Right renal pelvis (tissue), 4 donors: ENCODE measurements at regions not wholly inside any gene's neighbourhood (a gene's known extent, or its start where the extent isn't known, plus 50 kb on each side); places are given as distances from the start of the nearest gene placed in this dataset.

Experiments used
- DNase-seq, 4 donors: peaks; one replicate each; pipeline ENCODE4 v3.0.0-alpha.2; 2013; ENCODE audit warnings: low read depth in 4 of 4, low spot score in 3 of 4, missing footprints in 1 of 4

DNA sequence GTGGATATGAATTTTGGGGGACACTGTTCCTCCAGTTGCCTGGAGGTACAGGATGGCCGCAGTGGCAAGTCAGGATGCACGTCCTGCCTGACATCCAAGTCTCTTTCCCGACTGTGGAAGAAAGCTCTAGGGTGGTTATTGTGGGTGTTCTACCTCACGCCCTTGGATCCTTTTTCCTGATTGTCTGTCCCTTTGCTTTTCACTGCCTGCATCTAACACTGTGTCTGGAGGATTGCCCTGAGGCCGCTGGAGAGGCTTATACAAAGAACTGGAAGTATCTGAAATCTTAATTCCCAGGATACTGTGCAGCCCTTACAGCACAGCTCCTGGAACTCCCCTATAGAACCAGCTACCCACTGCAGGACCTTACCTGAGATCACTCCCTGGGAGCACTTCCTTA is 250.5 kb downstream of the TFCP2L1 start:
- DNase-seq, result no peak

DNA sequence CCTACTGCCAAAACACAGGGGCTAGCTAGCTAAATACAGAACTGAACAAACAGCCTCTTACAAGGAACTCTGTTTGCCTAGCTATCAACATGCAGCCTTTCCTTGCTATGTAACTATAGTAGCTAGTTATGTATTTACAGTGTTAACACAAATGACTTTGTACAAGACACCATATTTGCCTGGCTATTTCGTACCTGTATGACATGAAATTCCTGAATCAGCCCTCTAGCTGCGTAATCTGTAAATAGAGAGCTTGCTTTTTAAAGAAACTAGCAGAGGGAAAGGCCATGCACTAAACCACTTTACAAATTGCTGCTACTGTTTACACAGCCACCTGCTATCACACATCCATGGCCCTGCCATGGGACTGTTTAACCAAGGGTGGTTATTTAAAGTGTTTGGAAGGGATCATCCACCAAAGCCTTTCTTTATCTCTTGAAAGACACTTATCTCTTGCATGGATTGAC is 248.7 kb downstream of the TFCP2L1 start:
- no peak for DNase-seq

DNA sequence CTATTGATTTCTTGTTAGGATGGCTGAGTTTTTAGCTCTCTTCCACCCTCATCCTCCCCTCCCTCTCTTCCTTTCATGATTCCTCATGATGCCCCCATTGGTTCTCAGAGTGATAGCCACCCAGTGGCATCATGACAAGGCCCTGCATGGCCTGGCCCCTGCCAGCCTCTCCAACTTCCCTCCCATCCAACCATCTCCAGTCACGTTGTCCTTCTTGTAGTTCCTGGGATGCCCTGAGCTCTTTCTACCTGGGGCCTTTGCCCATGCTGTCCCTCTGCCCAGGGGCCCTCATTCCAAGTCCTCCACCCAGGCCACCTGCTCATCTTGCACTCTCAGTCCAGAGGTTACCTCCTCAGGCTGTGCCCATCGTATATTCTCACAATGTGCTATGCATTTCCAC is 247.5 kb downstream of the TFCP2L1 start:
- no peak for DNase-seq

DNA sequence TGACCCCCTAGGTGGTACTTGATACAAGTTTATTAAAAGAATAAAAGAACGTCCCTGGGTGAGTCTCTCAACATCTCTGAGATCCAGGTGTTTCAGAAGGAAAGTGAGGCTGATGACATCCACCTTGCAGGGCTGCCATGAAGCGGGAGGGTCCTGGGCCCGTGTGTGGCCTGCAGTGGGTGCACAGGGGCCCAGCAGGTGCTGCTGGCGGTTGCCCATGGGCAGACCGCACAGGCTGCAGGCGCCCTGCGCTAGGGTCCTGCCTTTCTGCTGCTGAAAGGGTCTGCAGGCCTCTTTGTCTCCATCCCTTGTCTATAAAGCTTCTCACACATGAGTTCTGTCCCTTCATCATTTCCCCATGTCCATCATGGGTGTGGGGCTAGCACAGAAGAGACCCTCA is 247.0 kb downstream of the TFCP2L1 start:
- DNase-seq, result no peak

DNA sequence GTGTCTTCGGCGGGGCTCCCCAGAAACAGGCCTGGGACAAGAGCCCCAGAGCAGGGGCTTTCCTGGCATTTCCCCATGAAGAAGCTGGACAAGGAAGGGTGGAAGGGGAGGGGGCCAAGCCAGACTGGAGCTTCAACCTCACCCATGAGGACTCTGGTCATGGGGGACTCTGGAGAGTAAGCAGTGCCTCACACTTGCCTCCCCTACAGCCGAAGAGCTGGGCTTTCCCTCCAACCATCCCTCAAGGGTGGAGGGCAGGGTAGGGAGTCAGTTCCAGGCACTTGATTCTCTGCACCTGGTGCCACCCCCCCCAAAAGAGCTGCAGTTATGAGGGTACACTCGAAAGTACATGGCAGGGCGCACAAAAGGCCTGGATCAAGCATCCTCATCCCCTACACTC is 246.6 kb downstream of the TFCP2L1 start:
- no peak for DNase-seq

DNA sequence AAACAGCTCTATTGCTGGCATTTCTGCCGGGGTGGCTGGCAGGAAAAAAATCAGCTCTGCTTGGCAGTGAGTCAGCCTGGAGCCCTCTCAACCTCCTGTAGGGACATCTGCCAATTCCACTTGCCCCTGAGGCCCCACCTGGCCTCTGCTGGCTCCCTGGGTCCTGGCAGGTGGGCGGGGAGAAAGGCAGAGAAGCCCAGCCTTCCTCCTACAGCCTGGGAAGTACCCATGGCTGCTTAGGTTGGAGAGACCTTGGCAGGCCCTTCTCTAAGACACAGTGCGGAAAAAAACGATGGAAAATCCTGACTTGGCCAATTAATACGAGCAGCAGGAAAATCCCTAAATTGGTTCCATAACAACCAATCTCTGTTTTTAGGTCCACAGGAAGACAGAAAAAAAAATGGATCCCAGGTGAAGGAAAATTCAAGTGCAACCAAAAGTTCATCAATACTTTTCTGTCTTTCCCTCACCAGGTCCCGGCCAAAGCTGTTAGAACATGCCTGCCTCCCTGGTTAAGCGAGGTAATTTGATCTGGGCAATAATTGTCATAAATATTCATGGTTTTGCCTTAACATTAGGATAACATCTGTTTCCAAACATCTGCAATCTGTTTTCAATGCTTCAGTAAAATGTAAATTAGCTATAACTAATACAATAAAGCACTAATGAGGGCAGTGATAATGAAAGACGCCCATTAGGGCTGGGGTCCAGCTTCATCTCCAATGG is 245.9 kb downstream of the TFCP2L1 start:
- no peak for DNase-seq

DNA sequence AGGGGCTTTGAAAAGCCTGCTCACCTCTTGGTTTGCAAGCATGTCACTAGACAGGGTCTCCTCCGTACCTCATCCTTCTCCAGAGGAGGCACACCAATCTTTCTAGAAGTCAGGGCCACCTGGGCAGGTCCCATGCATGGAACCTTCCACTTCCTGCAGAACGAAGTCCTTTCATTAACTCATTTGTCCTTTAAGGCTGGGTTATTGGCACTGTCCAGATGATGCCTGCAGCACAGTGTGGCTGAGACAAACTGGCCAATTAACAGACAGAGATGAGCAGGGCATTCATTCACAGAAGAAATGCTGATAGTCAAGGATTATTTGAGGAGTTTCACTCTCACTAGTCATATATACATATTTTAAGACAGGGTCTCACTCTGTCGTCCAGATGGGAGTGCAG is 245.3 kb downstream of the TFCP2L1 start:
- no peak for DNase-seq

DNA sequence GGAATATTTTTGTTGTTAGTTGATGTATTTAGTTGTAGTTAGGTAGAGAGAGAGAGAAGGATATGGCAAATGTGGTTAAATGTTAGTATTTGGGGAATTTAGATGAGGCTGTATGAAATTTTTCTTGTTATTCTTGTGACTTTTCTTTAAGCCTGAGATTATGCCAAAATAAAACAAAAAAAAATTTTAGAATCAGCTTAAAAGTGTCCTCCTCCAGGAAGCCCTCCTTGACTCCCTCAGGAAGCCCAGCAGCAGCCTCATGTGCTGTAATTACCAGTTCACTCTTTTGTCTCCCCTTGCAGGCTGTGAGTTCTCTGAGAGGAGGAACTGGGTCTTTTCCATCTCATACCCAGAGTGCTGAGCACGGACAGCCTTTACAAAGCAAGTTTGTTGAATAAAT is 243.5 kb downstream of the TFCP2L1 start:
- DNase-seq, result no peak

DNA sequence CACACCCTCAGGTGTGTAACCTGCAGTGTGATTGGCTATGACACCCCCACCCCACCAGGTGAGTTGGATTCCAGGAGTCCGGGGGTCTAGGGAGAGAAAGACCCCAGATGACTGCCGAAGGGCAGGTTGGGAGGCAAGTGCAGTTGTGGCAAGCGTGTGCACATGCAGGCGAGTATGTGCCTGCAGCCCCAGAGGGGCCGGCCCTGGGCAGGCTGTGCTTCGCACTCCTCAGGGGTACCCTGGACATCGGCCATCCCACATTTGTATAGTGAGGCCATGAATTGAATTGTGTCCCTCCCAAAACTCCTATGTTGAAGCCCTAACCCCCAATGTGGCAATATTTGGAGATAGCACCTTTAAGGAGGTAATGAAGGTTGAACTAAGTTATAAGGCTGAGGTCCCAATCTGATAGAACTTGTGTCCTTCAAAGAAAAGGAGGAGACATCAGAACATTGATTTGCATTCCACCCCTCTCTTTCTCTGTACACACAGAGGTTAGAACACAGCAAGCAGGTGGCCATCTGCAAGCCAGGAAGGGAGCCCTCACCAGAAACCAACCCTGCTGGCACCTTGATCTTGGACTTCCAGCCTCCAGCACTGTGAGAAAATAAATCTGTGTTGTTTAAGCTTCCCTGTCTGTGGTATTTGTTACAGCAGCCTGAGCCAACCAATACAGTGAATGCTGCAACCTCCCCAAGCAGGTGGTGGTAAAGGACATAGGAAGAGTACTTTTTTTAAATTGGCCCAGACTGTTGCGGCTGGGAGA is 241.8 kb downstream of the TFCP2L1 start:
- no peak for DNase-seq

DNA sequence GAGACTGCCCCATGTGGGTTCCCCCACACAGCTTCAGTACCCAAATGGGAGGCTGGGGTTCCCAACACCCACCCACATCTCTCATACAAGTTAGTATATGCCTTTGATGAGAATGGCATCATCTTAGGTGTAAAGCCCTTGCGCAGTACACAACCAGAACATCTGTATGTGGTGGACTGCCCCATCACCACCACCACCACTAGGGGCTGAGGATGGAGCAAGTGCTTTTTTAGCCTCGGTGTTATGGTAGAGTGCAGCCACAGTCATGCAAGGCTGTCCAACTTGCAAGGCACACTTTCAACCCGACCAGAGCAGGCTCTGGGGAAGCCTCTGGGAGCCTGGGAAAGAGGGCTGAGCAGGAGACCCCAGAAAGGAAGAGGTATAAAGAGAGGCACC is 241.2 kb downstream of the TFCP2L1 start:
- DNase-seq, result no peak

DNA sequence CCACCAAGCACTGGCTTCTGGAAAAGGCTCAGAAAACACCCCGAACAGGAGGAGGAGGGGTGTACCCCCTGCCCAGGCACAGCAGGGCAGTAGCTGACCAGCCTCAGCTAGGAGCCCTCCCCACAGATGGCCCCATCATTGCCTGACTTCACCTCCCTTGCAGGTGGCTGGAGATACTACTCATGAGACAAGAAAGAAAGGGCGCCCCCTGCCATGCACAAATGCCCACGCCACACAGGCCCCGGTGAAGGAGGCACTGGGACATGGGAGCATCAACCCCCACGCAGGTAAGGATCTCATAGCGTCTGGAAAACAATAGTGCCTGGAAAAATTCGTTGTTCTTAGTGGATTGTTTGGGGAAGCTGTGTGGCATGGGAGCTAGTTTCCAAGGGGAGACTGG is 240.6 kb downstream of the TFCP2L1 start:
- no peak for DNase-seq

DNA sequence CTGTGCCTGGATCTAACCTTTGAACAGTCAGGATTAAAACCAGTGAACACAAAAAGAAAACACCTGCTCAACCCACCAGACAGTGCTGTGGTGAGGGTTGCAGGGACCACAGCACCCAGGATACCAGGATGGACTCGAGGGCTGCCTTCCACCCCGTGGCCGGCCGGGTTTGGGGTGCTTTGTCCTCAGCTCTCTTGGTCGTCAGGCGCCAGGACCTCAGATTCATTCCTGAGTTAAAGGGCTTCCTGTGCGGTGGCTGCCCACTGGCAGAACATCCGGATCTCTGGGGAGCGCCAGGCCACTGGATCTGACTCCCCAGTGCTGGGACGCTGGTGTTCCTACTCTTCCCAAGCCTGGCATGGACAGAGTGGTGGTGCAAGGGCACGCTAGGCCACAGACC is 239.8 kb downstream of the TFCP2L1 start:
- no peak for DNase-seq

DNA sequence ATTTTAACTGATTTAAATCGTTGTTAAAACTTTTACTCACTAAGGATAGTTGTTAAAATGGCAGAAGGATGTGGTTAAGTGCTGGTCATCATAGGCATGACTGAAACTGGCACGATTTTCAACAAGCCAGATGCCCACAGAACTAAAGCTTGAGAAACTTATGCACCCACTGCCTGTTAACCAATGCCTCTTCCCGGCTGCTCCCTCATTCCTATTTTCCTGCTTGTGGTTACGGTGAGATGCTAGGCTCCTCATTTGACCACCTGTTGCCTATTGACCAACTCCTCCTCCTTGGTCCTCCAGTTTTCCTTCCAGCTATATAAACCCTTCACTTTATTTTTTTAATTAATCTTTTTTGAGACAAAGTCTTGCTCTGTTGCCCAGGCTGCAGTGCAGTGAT is 238.7 kb downstream of the TFCP2L1 start:
- no peak for DNase-seq

DNA sequence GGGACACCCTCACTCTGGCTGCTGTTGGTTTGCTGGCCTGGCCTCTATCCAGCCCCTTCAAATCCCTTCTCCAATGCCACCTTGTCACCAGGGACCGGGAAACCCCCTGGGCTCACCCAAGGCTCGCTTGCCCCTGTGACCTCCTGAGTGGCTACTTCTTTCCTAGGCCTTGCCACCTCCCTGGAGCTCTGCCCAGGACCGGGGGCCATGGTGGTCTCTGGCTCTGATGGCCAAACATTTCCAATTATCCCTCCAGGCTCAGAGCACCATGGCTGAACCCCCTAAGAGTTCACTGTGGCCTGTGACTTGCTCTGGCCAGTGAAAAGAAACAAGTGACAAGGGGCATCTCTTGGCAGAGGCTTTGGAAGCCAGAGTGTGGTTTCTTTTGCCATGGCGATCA is 237.6 kb downstream of the TFCP2L1 start:
- DNase-seq, result no peak

DNA sequence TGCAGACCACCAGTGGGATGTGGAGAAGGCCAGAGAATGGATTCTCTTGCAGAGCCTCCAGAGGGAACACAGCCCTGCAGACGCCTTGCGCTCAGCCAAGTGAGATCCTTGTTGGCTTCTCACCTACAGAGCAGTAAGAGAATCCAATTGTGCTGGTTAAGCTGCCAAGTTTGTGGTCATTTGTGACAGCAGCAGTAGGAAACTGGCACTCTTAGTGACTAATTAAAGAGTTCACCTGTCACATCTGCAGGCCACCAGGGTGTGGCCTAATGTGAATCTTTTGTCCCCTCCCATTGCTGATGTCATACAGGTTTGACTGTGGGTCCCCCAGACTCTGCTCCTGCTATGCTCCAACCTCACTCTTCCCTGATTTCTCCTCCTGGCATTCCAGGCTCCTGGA is 235.9 kb downstream of the TFCP2L1 start:
- DNase-seq, result no peak

DNA sequence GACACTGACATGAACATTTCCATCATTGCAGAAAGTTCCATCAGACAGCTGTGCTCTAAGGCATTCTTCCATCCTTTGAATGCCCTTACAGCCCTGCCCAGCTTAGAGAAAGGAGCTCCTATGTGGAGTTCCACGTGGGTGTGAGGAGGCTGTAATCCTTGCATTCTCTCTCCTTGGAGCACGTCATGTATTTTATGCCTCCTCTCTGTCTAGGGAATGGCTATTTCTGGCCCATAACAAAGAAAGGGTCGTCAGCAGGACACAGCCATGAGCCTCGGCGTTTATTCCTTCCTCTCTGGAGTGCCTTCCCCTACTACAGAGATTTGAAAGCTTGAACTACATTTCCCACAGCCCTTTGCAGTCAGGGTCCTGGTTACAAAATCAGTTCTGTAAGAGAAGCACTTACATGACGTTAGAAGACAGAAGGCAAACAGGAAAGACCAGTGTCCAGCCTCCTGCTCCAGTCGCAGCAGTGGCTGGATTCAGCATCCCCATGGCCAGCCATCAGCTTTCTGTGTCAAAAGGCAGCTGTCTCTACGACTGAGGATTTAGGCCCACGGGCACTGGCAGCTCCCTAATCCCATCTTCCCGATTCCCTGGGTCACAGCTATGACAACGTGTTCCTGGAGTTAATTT is 234.9 kb downstream of the TFCP2L1 start:
- DNase-seq, result no peak

DNA sequence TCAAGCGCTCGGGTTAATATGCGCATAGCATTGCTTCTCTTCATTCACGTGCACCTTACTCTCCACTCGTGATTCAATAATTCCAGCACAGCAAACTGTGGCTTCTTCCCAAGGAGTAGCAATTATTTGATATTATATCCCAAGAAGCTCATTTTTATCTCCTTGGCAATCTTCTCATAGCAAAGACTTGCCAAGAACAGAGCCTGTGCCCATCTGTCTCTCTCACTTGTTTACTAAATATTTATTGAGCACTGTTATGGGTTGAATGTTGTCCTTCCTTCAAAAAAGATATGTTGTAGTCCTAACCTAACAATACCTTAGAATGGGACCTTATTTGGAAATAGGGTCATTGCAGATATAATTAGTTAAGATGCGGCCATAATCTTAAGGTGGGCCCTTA is 233.7 kb downstream of the TFCP2L1 start:
- DNase-seq, result no peak

DNA sequence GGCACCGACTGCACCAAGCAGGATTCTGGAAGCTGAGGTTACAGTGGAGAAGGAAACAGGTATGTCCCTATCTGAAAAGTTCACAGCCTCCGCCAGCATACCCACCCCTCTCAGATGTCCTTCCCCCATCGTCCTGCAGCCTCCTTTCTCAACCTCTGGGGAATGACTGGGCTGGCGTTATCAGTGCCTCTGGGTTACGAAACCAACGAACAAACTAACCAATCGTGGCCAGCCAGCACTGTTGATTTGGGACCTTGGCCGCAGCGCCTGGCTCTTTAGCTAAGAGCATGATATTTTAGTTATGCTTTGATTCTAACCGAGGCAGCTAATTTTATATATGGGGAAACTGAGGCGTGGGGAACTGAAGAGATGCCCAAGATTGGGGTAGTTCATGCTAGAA is 233.0 kb downstream of the TFCP2L1 start:
- no peak for DNase-seq

DNA sequence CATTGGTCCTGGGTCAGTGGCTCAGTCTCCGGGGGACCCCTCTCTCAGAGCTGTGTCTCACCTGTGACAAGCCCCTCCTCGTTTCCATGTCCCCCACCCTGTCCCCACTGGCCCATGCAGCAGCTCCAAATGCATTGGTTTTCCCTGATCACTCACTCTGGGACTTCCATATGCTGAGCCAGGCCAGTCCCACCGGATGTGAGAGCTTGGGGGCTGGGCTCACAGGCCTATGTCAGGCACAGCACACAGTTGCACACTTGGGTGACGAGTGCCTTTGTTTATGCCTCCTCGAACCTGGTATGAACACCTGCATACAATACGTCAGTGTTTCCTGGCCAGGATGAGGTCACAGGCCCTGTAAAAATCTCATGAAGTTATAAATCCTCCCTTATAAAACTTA is 232.5 kb downstream of the TFCP2L1 start:
- DNase-seq, result no peak

DNA sequence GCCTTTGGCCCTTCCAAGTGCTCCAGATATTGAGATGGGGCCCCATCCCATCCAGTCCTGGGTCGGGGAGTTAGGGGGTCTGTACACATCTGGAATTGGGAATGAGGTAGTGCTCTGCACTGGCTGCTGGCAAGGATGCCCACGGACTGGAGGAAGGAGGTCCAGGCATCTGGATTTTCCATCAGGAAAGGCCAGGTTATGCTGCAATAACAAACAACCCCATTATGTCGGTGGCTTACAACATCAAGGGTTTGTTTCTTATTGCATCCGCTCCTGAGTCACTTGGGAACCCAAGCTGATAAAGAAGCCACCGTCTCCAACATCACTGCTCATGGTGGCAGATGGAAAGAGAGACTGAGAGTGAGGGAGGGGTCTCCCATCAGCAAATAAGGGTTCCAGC is 229.9 kb downstream of the TFCP2L1 start:
- no peak for DNase-seq

DNA sequence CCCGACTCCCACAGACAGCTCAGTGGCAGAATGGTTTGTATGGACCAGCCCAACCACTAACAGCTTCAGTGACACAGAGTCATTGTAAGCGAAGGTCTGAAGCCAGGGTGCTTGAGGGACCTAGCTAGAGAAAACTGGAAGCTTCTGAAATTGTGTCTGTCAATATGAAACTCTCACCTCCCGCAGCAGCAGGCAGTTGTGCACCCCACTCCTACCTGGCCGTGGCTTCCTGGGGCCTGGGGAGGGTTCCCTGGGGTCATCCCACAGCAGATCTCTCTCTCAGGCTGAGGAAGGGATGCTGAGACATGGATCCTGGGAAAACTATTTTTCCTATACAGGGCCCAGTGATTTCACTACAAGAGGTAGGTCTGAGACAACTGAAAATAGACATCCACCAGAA is 229.5 kb downstream of the TFCP2L1 start:
- DNase-seq, result no peak
